Adrenal gland (tissue), 9 donors: ENCODE measurements at regions not wholly inside any gene's neighbourhood (a gene's known extent, or its start where the extent isn't known, plus 50 kb on each side); places are given as distances from the start of the nearest gene placed in this dataset.

Experiments used
- DNase-seq, 7 donors: peaks; one replicate each; pipeline ENCODE4 v3.0.0-alpha.2; 2019 to 2020
- H3K27ac ChIP-seq, 5 donors: fragments of 200-600 bp; sonication (generic) in 4 of 5; 1 replicate in 3 of 5; 2 replicates in 2 of 5; pipeline versions ENCODE4 v1.5.1 to v1.8.0; 2016 to 2020; ENCODE audit warnings: mild to moderate bottlenecking in 1 of 5
- H3K27me3 ChIP-seq: fragments of 200-600 bp; 2 replicates; pipeline ENCODE4 v1.8.0; 2021
- H3K36me3 ChIP-seq, 2 donors: fragments of 200-600 bp; replicated peaks in 1 of 2; 1 replicate in 1 of 2; 2 replicates in 1 of 2; pipeline versions ENCODE4 v1.5.1 to v1.8.0; 2018 to 2022
- H3K4me1 ChIP-seq, 2 donors: fragments of 200-600 bp; replicated peaks in 1 of 2; 1 replicate in 1 of 2; 2 replicates in 1 of 2; pipeline versions ENCODE4 v1.5.1 to v1.8.0; 2018 to 2021
- H3K4me3 ChIP-seq, 4 donors: fragments of 200-600 bp; sonication (generic) in 3 of 4; one replicate each; pipeline ENCODE4 v1.5.1; 2016 to 2018
- H3K9me3 ChIP-seq, 3 donors: fragments of 200-600 bp; sonication (generic) in 1 of 3; replicated peaks in 1 of 3; 1 replicate in 2 of 3; 2 replicates in 1 of 3; pipeline versions ENCODE4 v1.5.1 to v1.8.0; 2016 to 2021
- CTCF ChIP-seq, 6 experiments: fragments of 450-650 bp in 4 of 6; fragments of 200-600 bp in 2 of 6; sonication (generic) in 1 of 6; IDR thresholded peaks; 1 replicate in 5 of 6; 2 replicates in 1 of 6; pipeline versions ENCODE4 v1.5.1 to v1.8.0; 2016 to 2021; ENCODE audit warnings: antibody characterized with exemption in 6 of 6, mild to moderate bottlenecking in 2 of 6, moderate library complexity in 1 of 6
- POLR2A ChIP-seq, 2 donors: fragments of 450-650 bp; IDR thresholded peaks; one replicate each; pipeline ENCODE4 v1.6.1; 2017; ENCODE audit warnings: antibody characterized with exemption in 2 of 2, mild to moderate bottlenecking in 2 of 2, moderate library complexity in 1 of 2
- WGBS, 4 donors: extraction: QIAGEN DNeasy Blood & Tissue Kit in 2 of 4; methylation state at CpG; one replicate each; pipeline versions ENCODE4 v1.1.5 to v1.1.7; 2013 to 2017; 5-methylcytosine and 5-hydroxymethylcytosine counted together
- intact Hi-C, 2 donors: fragments of 100-400 bp; cut with DNase I; formaldehyde crosslinking; loops; one replicate each; pipeline versions ENCODE4 v1.14.1 to v1.15.0; 2022 to 2023
- donor health status: healthy with polysubstance abuse.
- donor health status: Bipolar disorder and iron deficiency.
- donor health status: DM: yes; HTN: yes; CAD: no.
- donor health status: DM: no; HTN: no; CAD: no.
- donor health status: DM: no; HTN: no; CAD: no.

GRCh38 chr21:28607545-28607944 is 385.1 kb downstream of the LTN1 start:
- DNase-seq = no peak
- Histone ChIP-seq H3K27me3 (no peaks in the 10 kb centered on the region), H3K36me3 (no peaks in the 10 kb centered on the region), H3K4me1 (no peaks in the 10 kb centered on the region), H3K9me3 (no peaks in the 10 kb centered on the region), H3K4me3 (no peak overlapping the region), H3K27ac (no peak overlapping the region)
- intact Hi-C loops = no loop called here
- no peak for TF ChIP-seq CTCF (IDR thresholded peaks at IDR 0.05)
- TF ChIP-seq POLR2A (IDR thresholded peaks at IDR 0.05) = no peak
- 65 to 85% (median 75%) methylated on average over 4 of the region's 4 CpGs for WGBS, 4 donors

- H3K36me3 ChIP-seq = no peaks in the 10 kb centered on the region
- H3K27me3 ChIP-seq = no peaks in the 10 kb centered on the region
- intact Hi-C loops = no loop called here
- H3K4me3 ChIP-seq = no peak overlapping the region
- no peak for DNase-seq
- H3K27ac ChIP-seq = no peak overlapping the region
- H3K9me3 ChIP-seq = no peaks in the 10 kb centered on the region
- no peak for TF ChIP-seq POLR2A (IDR thresholded peaks at IDR 0.05)
- 66 to 86% (median 72%) methylated on average over 3 of the region's 3 CpGs for WGBS, 4 donors
- no peaks in the 10 kb centered on the region for H3K4me1 ChIP-seq
Measured at GRCh38 chr21:28604946-28605537, 387.6 kb downstream of the LTN1 start.

- no peak overlapping the region for H3K27ac ChIP-seq
- H3K9me3 ChIP-seq = no peaks in the 10 kb centered on the region
- no peak for DNase-seq
- H3K27me3 ChIP-seq = no peaks in the 10 kb centered on the region
- TF ChIP-seq POLR2A (IDR thresholded peaks at IDR 0.05) = no peak
- no peak for TF ChIP-seq CTCF (IDR thresholded peaks at IDR 0.05)
- no peak overlapping the region for H3K4me3 ChIP-seq
- intact Hi-C loops = no loop called here
- no peaks in the 10 kb centered on the region for H3K36me3 ChIP-seq
- H3K4me1 ChIP-seq = no peaks in the 10 kb centered on the region
Measured at GRCh38 chr21:28602546-28602945, 390.1 kb downstream of the LTN1 start.

- TF ChIP-seq CTCF (IDR thresholded peaks at IDR 0.05) = no peak
- no peak for TF ChIP-seq POLR2A (IDR thresholded peaks at IDR 0.05)
Measured at GRCh38 chr21:28598214-28598613, 394.5 kb downstream of the LTN1 start.

GRCh38 chr21:28592205-28592865 is 400.3 kb downstream of the LTN1 start:
- TF ChIP-seq CTCF (IDR thresholded peaks at IDR 0.05) = no peak
- TF ChIP-seq POLR2A (IDR thresholded peaks at IDR 0.05) = no peak
- H3K4me1 ChIP-seq = no peaks in the 10 kb centered on the region
- no peak for DNase-seq
- no peaks in the 10 kb centered on the region for H3K9me3 ChIP-seq
- H3K4me3 ChIP-seq = no peak overlapping the region
- H3K36me3 ChIP-seq = no peaks in the 10 kb centered on the region
- no peak overlapping the region for H3K27ac ChIP-seq
- intact Hi-C loops = no loop called here
- H3K27me3 ChIP-seq = no peaks in the 10 kb centered on the region
- 64 to 71% (median 68%) methylated on average over 6 of the region's 6 CpGs for WGBS, 4 donors

More at GRCh38 chr21:28598214-28598613, 394.5 kb downstream of the LTN1 start:
- Histone ChIP-seq H3K27me3 (no peaks in the 10 kb centered on the region), H3K27ac (no peak overlapping the region), H3K9me3 (no peaks in the 10 kb centered on the region), H3K4me3 (no peak overlapping the region), H3K36me3 (no peaks in the 10 kb centered on the region), H3K4me1 (no peaks in the 10 kb centered on the region)
- DNase-seq = no peak
- intact Hi-C loops = no loop called here
- 53 to 67% (median 55%) methylated on average over 3 of the region's 3 CpGs for WGBS, 4 donors
